Thoracic aorta (tissue), 2 donors: ENCODE measurements at regions not wholly inside any gene's neighbourhood (a gene's known extent, or its start where the extent isn't known, plus 50 kb on each side); places are given as distances from the start of the nearest gene placed in this dataset.

Experiments used
- ATAC-seq: fragments of 150-250 bp; one replicate; pipeline ENCODE4 v1.8.0; 2017; ENCODE audit warnings: low read depth; ENCODE audit not compliant: insufficient number of reproducible peaks, low FRiP score
- DNase-seq: peaks from one replicate; pipeline ENCODE4 v3.0.0-alpha.2; 2020; ENCODE audit warnings: low spot score
- H3K27ac ChIP-seq, 2 donors: fragments of 200-600 bp; sonication (generic); 1 replicate in 1 of 2; 2 replicates in 1 of 2; pipeline ENCODE4 v1.5.1; 2016; ENCODE audit warnings: mild to moderate bottlenecking in 2 of 2, moderate library complexity in 2 of 2
- H3K27me3 ChIP-seq: fragments of 200-600 bp; sonication (generic); replicated peaks from 2 replicates; pipeline ENCODE4 v1.6.0; 2016; ENCODE audit warnings: mild to moderate bottlenecking; ENCODE audit not compliant: insufficient read depth
- H3K36me3 ChIP-seq: fragments of 200-600 bp; sonication (generic); one replicate; pipeline ENCODE4 v1.5.1; 2016
- H3K4me1 ChIP-seq, 2 donors: fragments of 200-600 bp; sonication (generic); 1 replicate in 1 of 2; 2 replicates in 1 of 2; pipeline versions ENCODE4 v1.5.1 to v1.6.0; 2016; ENCODE audit warnings: low read depth in 2 of 2, mild to moderate bottlenecking in 1 of 2; ENCODE audit not compliant: control insufficient read depth in 1 of 2
- H3K4me3 ChIP-seq: fragments of 200-600 bp; sonication (generic); 2 replicates; pipeline ENCODE4 v1.5.1; 2016; ENCODE audit warnings: mild to moderate bottlenecking
- H3K9me3 ChIP-seq: fragments of 200-600 bp; sonication (generic); 2 replicates; pipeline ENCODE4 v1.5.1; 2016
- CTCF ChIP-seq: fragments of 200-600 bp; sonication (generic); IDR thresholded peaks from one replicate; pipeline ENCODE4 v1.5.1; 2019; ENCODE audit warnings: antibody characterized with exemption

GRCh38 chr12:67534681-67535080 is 113.9 kb upstream of the DYRK2 start:
- TF ChIP-seq CTCF = no peak
- no peak overlapping the region for H3K27ac ChIP-seq
- DNase-seq (no peak), ATAC-seq (no peak)
- H3K4me1 ChIP-seq = peaks cover 0 to 15% of the 10 kb centered on the region in 2 donors
- H3K36me3 ChIP-seq = no peaks in the 10 kb centered on the region
- no peaks in the 10 kb centered on the region for H3K27me3 ChIP-seq
- no peak overlapping the region for H3K4me3 ChIP-seq
- no peaks in the 10 kb centered on the region for H3K9me3 ChIP-seq

GRCh38 chr12:67535176-67535575 is 113.4 kb upstream of the DYRK2 start:
- no peaks in the 10 kb centered on the region for H3K27me3 ChIP-seq
- no peak for ATAC-seq
- no peaks in the 10 kb centered on the region for H3K36me3 ChIP-seq
- no peak for DNase-seq
- H3K4me3 ChIP-seq = no peak overlapping the region
- H3K9me3 ChIP-seq = no peaks in the 10 kb centered on the region
- no peak for TF ChIP-seq CTCF
- H3K4me1 ChIP-seq = peaks cover 0 to 15% of the 10 kb centered on the region in 2 donors
- no peak overlapping the region for H3K27ac ChIP-seq

- ATAC-seq = no peak
- H3K4me3 ChIP-seq = no peak overlapping the region
- H3K4me1 ChIP-seq = peaks cover 0 to 15% of the 10 kb centered on the region in 2 donors
- no peak overlapping the region for H3K27ac ChIP-seq
- DNase-seq = no peak
- no peak for TF ChIP-seq CTCF
- H3K9me3 ChIP-seq = no peaks in the 10 kb centered on the region
- H3K36me3 ChIP-seq = no peaks in the 10 kb centered on the region
- H3K27me3 ChIP-seq = no peaks in the 10 kb centered on the region
Observed at GRCh38 chr12:67535971-67536370, 112.6 kb upstream of the DYRK2 start.

- Histone ChIP-seq H3K27me3 (no peaks in the 10 kb centered on the region), H3K4me3 (no peak overlapping the region), H3K27ac (no peak overlapping the region), H3K9me3 (no peaks in the 10 kb centered on the region), H3K36me3 (no peaks in the 10 kb centered on the region), H3K4me1 (peaks cover 0 to 9% of the 10 kb centered on the region in 2 donors)
- ATAC-seq (no peak), DNase-seq (no peak)
- TF ChIP-seq CTCF = no peak
Observed at GRCh38 chr12:67539329-67539728, 109.2 kb upstream of the DYRK2 start.

GRCh38 chr12:67539946-67540345 is 108.6 kb upstream of the DYRK2 start:
- Histone ChIP-seq H3K36me3 (no peaks in the 10 kb centered on the region), H3K27ac (no peak overlapping the region), H3K9me3 (no peaks in the 10 kb centered on the region), H3K27me3 (no peaks in the 10 kb centered on the region), H3K4me3 (no peak overlapping the region), H3K4me1 (peaks cover 0 to 3% of the 10 kb centered on the region in 2 donors)
- no peak for ATAC-seq
- no peak for DNase-seq
- no peak for TF ChIP-seq CTCF
